Stimulated activated CD4-positive, alpha-beta T cell treated with anti-CD3 and anti-CD28 coated beads, Interleukin-12 subunit alpha, Interleukin-12 subunit beta, amount 100 ng/mL, for 24 hours (primary cell): ENCODE measurements at regions not wholly inside any gene's neighbourhood (a gene's known extent, or its start where the extent isn't known, plus 50 kb on each side); places are given as distances from the start of the nearest gene placed in this dataset.

Source experiments
- DNase-seq, 2 experiments: peaks; one replicate each; pipeline ENCODE4 v3.0.0-alpha.2; 2020; ENCODE audit warnings: low read depth in 2 of 2

DNA sequence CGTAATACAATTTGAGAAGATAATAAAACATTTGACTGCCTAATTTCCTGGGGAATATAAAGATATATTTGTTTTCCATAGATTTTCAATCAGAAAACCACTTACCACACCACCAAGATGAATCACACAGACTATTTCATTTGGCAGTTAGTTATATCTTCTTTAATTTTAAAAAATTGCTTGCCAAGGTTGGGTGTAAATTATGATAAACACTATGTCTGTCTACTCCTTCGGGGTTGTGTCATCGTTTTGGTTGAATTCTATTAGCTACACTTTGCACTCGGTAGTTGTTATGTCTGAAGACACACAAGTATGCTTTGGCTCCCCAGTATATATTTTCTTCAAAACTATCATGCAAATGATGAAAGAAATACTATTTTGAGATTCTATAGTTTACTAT lies 594.8 kb upstream of the SEMA3D start:
- DNase-seq, result no peak

DNA sequence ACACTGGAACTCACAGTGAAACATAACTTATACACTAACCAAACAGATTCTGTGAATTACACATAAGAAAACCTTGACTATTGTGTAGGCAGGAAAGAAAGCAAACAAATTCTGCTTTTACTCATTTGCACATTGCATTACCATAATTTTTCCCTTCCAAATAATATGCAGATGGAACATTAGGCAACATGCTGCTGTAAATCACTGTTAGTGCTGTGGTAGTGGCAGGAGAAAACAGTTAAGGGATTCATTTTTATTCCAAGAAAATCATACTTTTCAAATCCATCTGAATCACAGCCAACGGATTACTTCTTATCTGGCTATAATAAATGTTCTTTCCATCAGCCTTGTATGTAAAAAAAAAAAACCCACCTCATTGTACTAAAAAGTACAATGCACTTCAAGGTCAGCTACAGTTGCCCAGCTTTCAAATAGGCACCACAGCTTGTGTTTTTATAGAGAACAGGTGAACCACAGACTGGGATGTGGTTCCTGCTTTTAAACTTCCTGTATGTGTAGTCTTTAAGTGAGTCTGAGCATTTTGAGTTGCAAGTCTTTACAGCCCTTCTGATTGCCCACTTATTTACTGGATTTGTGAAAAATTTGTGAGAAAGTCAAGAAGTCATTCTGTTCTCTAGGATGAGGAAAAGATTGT lies 590.0 kb upstream of the SEMA3D start:
- no peak for DNase-seq

DNA sequence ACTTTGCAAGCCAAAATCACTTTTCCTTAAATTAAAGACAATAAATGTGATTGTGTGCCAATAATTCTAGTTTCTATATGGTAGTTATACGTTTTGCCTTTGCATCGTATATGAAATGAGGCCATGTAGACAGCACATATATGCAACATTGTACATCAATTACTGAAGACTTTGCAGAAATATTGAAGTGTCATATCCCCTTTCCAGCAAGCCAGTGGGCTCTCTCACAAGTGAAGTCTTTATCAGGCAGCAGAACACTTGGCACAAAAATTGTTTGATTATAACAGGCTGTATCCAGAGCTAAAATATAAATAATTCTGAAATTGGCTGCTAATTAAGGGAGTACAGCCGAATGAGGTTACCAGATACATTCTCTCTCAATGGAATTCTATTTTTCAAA lies 588.6 kb upstream of the SEMA3D start:
- DNase-seq, result no peak

DNA sequence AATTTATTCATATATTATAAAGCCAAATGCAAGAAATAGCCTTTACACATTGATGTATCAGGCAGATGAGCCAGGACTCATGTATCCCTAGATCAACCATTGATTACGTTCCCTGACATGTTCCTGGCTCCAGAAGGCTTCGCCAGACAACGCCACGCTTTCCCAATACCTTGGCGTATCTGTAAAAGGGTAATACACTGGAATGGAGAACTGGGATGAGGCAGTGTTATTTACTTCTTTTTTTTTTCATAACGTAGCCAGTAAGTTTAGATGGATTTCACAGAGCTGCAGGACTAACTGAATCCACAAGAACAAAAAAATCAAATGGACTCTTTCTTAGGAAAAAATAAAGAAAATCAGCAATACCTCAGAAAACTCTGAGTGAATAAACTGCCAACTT lies 588.1 kb upstream of the SEMA3D start:
- DNase-seq, result no peak

DNA sequence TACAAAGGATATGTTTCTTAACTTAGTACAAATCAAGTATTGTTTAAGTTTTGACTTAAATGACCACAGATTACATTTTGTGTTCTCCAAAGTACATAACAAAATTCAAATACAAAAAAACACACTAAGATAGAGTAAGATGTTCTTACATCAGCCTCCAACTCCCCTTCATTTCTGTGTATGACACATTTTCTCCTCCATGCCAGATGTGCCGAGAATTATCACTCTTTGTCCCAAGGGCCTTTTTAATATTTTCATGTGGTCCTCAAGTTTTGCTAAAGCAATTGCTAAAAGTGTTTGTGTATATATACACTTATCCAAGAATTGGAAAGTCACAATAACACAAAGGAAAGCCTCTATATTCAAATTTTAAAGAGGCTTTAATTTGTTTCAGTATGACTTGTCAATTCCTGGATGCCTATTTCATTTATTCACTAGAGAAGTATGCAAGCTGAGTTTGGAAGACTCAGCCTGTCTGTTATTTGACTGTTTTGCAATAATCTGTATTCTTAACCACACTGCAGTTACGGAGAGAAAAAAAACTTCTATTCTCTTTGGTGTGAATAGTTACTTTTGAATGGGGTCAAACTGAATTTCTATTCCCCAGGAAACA lies 586.4 kb upstream of the SEMA3D start:
- no peak for DNase-seq

DNA sequence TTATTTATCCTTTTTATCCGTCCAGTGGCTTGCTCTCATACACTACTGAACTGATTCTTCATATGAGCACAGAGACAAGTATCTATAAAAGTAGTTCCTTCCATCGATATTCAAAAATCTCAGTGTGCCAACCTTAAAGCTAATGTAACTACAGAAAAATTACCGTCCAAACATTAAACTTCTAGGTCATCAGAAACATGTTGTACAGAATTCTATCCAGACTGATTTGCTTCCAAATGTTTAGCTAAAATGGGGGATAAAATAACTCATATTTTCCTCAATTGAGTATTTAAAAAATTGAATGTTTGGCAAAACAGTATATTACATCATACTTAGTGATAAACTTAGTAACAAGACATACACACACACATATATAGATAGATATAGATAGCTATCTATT lies 584.7 kb upstream of the SEMA3D start:
- no peak for DNase-seq

DNA sequence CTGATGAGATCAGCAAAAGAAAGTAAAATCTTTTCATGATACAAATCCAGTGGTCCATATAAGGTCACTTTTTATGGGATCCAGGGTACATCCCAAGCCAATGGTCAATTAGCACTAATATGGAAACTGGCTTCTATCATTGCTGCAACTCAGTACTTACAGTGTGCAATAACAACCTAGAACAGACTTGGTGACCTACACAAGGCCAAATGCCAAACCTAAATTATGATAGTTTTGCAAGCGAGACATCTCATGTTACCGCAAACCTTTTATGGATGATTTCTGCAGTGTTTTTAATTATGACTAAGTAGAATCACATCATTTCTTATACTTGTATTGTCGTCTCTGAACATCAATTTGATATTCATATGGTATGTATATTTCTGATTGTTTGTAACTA lies 583.5 kb upstream of the SEMA3D start:
- DNase-seq, result no peak

DNA sequence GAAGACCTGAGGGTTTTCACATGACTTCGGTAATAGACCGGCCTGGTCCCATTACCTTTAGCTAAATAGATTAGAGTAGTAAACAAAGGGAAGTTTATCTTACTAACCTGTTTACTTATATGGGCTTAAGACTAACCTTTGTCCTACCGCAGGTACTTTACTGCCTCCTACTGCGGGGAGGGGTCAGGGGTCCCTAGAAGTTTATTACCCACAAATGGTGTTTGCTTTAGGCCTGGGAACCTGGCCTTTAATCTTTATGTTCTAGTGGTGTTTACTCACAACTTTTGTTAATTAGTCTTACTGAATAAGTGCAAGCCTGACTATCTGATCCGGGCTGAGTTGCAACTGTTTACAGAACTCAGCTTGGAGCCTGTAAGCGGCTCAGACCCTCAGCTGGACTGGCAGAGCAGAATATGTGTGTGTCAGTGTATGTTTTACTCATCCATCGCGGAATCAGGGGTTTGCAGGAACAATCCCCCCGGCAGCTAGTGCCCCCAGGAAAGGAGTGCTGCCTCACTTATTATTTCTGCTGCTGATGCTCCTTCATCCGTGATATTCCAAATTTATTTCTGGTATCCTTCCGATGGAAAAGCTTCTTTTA lies 578.9 kb upstream of the SEMA3D start:
- no peak for DNase-seq

DNA sequence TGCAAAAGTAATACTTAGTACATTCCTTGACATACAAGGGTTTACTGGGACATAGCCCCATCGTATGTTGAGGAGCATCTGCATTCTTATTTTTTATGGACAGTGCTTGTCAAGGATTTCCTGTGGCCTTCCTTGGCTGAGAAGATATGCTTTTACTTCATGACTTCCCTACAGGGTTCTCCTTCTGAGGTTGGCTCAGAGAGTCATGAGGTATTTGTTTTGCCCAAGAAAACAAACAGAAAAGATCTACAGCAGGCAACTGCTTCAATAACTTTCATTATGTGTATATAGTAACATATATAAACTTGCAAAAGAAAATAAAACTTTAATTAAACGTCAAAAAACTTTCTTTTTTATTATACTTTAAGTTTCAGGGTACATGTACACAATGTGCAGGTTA lies 577.2 kb upstream of the SEMA3D start:
- DNase-seq, result no peak

DNA sequence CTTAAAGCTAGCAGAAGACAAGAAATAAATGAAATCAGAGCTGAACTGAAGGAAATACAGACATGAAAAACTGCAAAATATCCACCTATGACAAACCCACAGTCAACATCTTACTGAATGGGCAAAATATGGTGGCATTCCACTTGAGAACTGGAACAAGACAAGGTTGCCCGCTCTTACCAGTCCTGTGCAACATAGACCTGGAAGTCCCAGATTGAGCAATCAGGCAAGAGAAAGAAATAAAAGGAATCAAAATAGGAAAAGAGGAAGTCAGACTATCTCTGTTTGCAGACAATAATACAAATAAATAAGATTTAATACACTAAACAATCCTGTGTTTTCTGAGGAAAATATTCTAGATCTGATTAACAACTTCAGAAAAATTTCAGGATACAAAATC lies 570.5 kb upstream of the SEMA3D start:
- no peak for DNase-seq

DNA sequence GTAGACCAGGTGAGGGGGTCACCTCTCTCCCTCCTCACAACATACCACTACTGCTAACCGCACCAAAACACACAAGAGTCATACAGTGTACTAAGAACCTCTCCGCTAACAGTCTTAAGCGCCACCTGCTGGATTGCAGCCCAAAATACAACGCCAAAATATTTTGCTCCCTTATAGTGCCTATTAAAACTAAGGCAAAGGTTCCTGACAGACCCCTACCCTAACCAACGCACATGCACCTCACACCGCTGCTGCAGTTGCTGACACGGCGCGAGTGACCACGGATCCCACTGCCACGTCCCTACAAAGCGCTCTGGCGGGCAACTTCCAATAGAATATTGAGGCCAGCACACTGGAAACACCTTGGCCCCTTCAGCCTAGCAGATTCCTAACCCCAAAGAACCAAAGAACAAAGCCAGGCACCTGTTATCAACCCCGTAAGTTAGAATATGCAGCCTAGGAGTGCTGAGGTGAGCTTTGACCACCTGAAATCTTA lies 563.6 kb upstream of the SEMA3D start:
- no peak for DNase-seq

DNA sequence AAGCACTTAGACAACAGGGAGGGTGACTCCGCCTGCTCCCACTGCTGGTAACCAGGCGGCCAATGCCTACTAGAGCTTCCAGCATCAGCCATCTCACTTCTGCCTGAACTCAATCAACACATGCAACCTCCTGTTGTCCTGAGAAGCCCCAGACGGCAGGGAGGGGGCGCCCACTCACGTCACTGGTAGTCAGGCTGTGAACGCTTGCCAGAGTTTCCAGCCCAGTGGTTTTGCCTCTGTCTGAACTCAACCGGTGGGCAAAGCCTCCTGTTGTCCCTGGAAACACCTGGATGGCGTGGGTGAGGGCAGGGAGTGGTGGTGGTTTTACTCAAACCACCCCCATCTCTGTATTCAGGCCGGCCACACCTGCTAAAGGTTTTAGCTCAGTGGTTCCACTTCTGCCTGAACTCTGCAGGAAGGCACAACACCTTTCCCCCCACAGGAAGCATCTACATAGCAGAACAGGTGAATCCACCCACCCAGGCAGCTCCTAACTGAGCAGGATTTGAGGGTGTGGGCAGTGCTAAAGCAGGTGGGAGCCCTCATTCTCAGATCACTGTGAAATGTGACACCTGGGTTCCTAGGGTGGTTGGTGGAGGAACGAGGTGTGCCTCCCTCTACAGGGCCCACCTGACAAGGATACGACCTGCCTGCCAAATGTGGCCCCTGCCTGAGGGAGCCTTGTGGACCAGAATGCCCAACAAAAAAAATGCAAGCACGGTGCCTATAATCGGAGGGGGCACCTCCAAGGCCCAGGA lies 563.0 kb upstream of the SEMA3D start:
- no peak for DNase-seq

DNA sequence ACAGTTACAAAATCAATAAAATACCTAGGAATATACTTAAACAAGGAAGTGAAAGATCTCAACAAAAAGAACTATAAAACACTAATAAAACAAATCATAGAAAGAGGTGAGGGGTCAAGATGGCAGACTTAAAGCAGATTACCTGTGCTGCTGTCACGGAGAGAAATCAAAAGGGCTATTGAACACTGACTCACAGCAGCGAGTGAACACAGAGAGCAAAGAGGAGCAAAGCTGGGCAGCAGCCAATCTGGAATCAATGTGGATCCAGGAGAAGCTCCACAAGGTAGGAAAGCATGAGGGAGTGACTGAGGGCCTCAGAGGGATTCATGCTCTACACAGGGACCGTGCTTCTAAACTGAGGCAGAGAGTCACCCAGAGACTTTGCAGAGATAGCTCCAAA lies 562.0 kb upstream of the SEMA3D start:
- DNase-seq, result no peak

DNA sequence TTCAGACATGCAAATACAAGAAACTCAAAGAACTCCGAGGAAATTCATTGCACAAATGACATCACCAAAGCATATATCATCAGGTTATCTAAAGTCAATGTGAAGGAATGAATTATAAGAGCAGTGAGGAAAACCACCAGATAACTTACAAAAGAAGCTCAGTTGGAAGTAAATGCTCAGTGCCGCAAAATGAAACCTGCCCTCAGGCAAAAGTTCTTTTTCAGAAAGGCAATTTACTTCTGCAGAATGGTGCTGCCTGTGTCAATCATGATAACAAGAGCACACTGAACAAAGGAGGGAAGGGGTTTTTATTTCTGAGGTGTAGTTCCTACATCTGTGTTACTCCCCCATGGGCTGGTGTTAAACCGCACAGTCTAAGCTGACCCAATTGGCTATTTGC lies 550.6 kb upstream of the SEMA3D start:
- DNase-seq, result no peak

DNA sequence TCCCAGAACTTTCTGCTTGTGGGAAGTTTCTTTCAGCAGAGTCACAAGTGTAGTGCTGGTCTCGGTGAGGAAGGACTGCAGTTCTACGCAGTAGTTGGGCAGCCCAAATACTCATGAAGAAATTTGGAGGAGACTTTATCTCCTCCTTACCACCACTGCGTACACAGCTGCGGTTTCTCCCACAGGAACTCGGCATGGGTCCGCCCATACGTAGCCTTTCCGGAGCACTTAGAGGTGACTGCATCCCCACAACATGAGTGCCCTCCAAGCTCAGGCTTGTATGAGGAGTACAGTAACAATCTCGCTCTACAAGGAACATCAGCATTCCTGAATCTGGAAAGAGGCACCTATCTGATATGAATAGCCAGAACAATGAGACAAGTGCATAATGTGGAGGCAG lies 549.2 kb upstream of the SEMA3D start:
- DNase-seq, result no peak

DNA sequence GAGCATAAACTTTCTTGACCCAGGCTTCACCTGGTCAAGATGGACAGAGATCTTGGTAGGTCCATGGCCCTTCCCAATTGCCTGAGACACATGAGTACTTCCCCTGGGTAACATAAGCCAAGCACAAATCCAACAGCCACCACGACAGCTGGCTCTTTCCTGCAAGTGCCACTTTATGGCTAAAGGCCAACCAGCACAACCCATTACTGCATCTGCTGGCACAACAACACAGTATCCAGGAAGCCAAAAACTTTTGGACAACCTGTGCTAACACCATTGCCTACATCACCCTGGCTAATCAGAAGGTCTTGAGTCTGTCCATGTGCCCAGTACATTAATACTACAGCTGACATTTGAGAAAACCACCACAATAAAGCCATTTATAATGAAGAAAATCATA lies 548.0 kb upstream of the SEMA3D start:
- no peak for DNase-seq

DNA sequence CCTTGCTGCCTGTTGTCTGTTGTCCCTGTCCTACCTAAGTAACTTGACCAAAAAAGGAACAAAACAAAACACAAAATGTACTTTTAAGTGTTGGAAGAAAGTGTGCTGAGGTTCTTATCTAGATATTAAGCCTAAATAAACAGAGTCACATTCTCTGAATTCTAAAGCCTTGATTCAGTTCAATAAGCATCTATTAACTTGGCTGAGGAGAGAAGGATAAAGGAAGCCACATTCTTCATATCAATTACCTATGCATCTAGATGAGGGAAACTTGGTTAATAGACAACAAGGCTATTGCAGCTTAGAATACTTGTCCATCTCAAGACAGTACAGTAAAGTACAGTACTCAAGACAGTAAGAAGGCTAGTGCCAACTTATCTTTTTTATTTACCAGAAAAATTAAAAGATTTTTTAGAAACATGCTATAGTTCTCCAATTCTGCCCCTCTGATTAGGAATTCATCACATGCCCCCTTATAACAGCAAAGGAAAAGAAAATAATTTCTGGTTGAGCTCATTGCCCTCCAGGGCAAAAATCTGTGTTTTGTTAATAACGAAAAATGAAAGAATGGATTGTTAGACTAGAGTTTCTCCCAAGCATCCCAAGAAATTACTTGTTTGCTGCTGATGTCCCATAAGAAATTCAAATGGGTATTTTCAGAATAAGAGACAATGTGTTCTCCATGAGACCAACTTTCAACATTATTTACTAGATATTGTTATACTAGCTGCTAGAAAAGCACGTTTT lies 546.5 kb upstream of the SEMA3D start:
- DNase-seq, result no peak

DNA sequence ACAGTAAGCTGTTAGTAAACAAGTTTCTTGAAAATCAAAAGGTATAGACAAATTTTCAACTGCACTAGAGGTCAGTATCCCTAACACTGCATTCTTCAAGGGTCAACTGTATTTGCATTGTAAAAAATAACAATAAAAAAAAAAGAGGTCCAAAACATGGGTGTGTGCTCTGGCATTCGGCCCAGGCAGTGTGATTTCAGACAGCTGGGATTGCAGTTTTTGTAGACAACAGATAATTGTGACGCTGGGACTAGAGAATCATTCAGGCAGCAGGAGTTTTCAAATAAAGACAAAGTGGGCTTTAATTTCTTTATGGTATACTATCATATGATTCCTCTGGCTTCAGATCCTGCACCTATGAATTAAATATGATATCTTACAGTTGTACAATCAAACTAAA lies 543.2 kb upstream of the SEMA3D start:
- DNase-seq, result no peak

DNA sequence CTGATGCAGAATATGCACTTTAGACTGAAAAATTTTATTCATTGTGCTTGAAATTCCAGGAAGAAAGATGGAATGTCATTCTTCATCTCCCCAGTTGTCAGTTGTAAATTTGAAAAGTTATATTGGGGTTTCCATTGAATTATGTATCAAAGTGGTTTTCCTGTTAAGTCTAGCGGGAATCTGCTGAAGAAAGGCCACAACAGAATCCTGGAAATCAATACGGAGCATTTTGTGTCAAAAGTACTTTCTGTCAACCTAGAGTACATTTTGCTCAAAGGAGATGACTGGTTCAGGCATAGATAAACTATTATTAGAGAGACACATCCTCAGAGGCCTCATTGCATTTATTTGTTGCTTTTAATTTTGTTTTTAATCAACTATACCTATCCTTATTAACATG lies 538.2 kb upstream of the SEMA3D start:
- no peak for DNase-seq

DNA sequence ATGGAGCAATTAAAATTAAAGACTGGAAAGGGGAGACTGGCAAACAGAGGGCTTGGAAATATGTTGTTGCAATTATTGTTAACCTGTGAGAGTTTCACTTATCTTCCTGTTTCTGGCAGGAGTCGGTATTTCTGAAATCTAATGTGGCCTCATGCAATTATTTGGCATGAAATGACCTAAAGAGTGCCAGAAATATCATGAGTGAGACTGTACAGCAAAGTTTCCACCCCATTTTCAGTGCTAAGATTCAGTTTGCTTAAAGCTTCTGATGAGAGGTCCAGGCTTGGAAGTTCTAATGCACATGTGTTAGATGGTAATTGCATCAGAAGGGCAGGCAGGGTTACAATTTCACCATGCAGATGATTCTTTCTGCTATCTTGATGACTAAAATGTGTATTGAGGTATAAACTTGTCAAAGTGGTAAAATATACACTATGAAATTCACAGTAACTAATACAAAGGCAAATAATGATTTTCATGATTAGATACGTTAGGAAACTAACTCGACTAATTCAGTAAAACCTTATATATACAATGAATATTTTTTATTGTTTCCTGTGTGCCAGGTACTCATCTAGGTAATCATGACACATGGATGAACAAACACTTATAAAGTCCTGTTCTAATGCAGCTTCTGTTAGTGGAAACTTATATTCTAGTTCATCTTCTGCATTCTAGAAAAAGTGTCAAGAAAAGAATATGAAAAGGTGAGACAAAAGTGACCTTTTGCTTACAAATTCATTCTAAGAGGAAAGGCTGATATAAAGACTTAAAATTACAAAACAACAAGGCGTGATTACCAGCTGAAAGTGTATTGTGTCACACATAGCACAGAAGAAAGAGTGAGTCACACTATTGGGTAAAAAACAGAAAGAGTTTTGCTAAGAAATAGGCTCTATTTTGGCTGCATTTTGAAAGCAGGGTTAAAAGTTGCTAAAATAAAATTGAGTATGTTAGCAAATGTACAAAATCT lies 533.4 kb upstream of the SEMA3D start:
- DNase-seq, result no peak

DNA sequence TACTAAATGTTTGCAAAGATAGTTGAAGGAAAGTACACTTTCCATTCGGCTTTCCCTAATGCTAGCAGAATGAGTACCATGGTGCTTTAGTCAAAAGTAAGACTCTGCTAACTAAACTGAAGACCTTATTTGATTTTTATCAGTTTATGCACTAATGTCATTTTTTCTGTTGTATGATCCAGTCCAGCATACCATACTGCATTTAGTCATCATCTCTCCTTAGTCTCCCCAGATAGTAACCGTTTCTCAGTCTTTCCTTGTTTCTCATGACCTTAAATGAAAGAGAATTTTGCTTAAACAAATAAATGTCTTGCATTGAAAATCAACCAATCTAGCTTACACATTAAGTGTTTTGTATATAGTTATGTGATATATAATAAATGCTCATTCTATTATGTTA lies 529.5 kb upstream of the SEMA3D start:
- DNase-seq, result no peak
